Endothelial cell of umbilical vein (primary cell): ENCODE measurements at regions not wholly inside any gene's neighbourhood (a gene's known extent, or its start where the extent isn't known, plus 50 kb on each side); places are given as distances from the start of the nearest gene placed in this dataset.

Experiments used
- BruUV-seq: library from RNA; stranded (reverse); fragments of 400-500 nt; replicated peaks from 2 replicates; lab custom pipeline; 2021; lab: Mats Ljungman, UMichigan
- CTCF ChIA-PET: fragments of 300-600, 350-600 bp; sonication (Branson Sonifier 250); formaldehyde crosslinking; loops from one replicate; lab custom pipeline; 2021; ENCODE audit warnings: antibody characterized with exemption, inconsistent platforms; lab: Charles Lee
- POLR2A ChIA-PET: fragments of 300-600, 350-600 bp; sonication (Branson Sonifier 250); formaldehyde crosslinking; loops from one replicate; lab custom pipeline; 2021; ENCODE audit warnings: antibody characterized with exemption, inconsistent platforms; lab: Charles Lee
- DNase-seq: peaks from one replicate; pipeline ENCODE4 v3.0.0-alpha.2; 2011; ENCODE audit warnings: low read depth, low spot score
- FAIRE-seq: peaks from 2 replicates; lab custom pipeline; 2011; peaks lifted over from hg19 to GRCh38; lab: Jason Lieb, UNC
- H2AFZ ChIP-seq: 2 replicates; pipeline ENCODE4 v1.6.0; 2012; ENCODE audit warnings: low read depth, low read length, control low read depth, inconsistent platforms
- H3K27ac ChIP-seq: 2 replicates; pipeline ENCODE4 v1.5.1; 2011; ENCODE audit warnings: low read depth, mild to moderate bottlenecking, control low read depth, low read length, moderate library complexity; ENCODE audit not compliant: insufficient read depth
- H3K27me3 ChIP-seq, 2 experiments: 2 replicates each; pipeline versions ENCODE4 v1.6.0 to v1.6.1; 2011; ENCODE audit warnings: low read length in 2 of 2, mixed read lengths in 1 of 2; ENCODE audit not compliant: control insufficient read depth in 2 of 2, insufficient read depth in 2 of 2
- H3K36me3 ChIP-seq, 2 experiments: 2 replicates in 1 of 2; 3 replicates in 1 of 2; pipeline ENCODE4 v1.5.1; 2011; ENCODE audit warnings: low read length in 2 of 2, mild to moderate bottlenecking in 1 of 2, moderate library complexity in 1 of 2; ENCODE audit not compliant: control insufficient read depth in 2 of 2, insufficient read depth in 2 of 2; ENCODE audit errors: extremely low read depth in 1 of 2
- H3K4me1 ChIP-seq: 3 replicates; pipeline ENCODE4 v1.5.1; 2011; ENCODE audit warnings: mild to moderate bottlenecking, low read length; ENCODE audit not compliant: control insufficient read depth, insufficient read depth; ENCODE audit errors: extremely low read depth
- H3K4me2 ChIP-seq: 2 replicates; pipeline ENCODE4 v1.6.1; 2011; ENCODE audit warnings: low read length, control low read depth, mixed read lengths; ENCODE audit not compliant: insufficient read depth
- H3K4me3 ChIP-seq, 3 experiments: fragments of 200-600 bp in 1 of 3; sonication (generic), shearing (Covaris generic) in 1 of 3; replicated peaks in 1 of 3; 2 replicates each; pipeline ENCODE4 v1.5.1; 2011 to 2016; ENCODE audit warnings: control low read depth in 3 of 3, low read length in 3 of 3, mild to moderate bottlenecking in 2 of 3, inconsistent platforms in 1 of 3, low read depth in 1 of 3, moderate library complexity in 1 of 3; ENCODE audit not compliant: insufficient read depth in 1 of 3
- H3K79me2 ChIP-seq: 2 replicates; pipeline ENCODE4 v1.6.0; 2012; ENCODE audit warnings: low read length, inconsistent platforms; ENCODE audit not compliant: control insufficient read depth, insufficient read depth
- H3K9ac ChIP-seq: replicated peaks from 2 replicates; pipeline ENCODE3; 2011; ENCODE audit warnings: low read length, control low read depth; ENCODE audit not compliant: insufficient read depth; ENCODE audit errors: extremely low read depth
- H3K9me1 ChIP-seq: replicated peaks from 3 replicates; pipeline ENCODE4 v1.6.0; 2011; ENCODE audit warnings: mild to moderate bottlenecking, low read length; ENCODE audit not compliant: control insufficient read depth, insufficient read depth; ENCODE audit errors: extremely low read depth
- H3K9me3 ChIP-seq: replicated peaks from 2 replicates; pipeline ENCODE4 v1.5.1; 2012; ENCODE audit warnings: low read length, inconsistent platforms; ENCODE audit not compliant: control insufficient read depth, insufficient read depth
- H4K20me1 ChIP-seq: replicated peaks from 2 replicates; pipeline ENCODE3; 2011; ENCODE audit warnings: mild to moderate bottlenecking, low read length; ENCODE audit not compliant: control insufficient read depth, insufficient read depth; ENCODE audit errors: extremely low read depth
- EZH2 ChIP-seq: IDR thresholded peaks from 2 replicates; pipeline ENCODE4 v1.6.1; 2012; ENCODE audit warnings: borderline replicate concordance, low read depth, mild to moderate bottlenecking, moderate library complexity, low read length, inconsistent platforms; ENCODE audit not compliant: severe bottlenecking
- FOS ChIP-seq: IDR thresholded peaks from 2 replicates; pipeline ENCODE4 v1.6.1; 2011; ENCODE audit warnings: mild to moderate bottlenecking, low read length, moderate library complexity, borderline replicate concordance; ENCODE audit not compliant: insufficient read depth
- GATA2 ChIP-seq: IDR thresholded peaks from 2 replicates; pipeline ENCODE4 v1.7.0; 2011; ENCODE audit warnings: low read depth, mild to moderate bottlenecking, moderate library complexity, mixed read lengths, low read length; ENCODE audit not compliant: insufficient read length, insufficient read depth
- JUN ChIP-seq: IDR thresholded peaks from 2 replicates; pipeline ENCODE4 v1.6.1; 2011; ENCODE audit warnings: borderline replicate concordance, low read depth; ENCODE audit not compliant: insufficient read length, insufficient read depth
- MAX ChIP-seq: IDR thresholded peaks from 2 replicates; pipeline ENCODE4 v1.6.1; 2011; ENCODE audit not compliant: insufficient read depth, insufficient read length
- MYC ChIP-seq: IDR thresholded peaks from one replicate; pipeline ENCODE4 v1.6.1; 2011; ENCODE audit warnings: mild to moderate bottlenecking, low read depth, low read length
- POLR2A ChIP-seq: IDR thresholded peaks from 2 replicates; pipeline ENCODE4 v1.6.1; 2012; ENCODE audit warnings: low read depth, mild to moderate bottlenecking, control low read depth, low read length
- POLR2AphosphoS5 ChIP-seq: IDR thresholded peaks from 2 replicates; pipeline ENCODE4 v1.6.1; 2012; ENCODE audit warnings: low read depth, mild to moderate bottlenecking, control low read depth, low read length, moderate library complexity; ENCODE audit not compliant: insufficient read depth
- dilution Hi-C: fragments of 300-500 bp; cut with MboI; formaldehyde crosslinking; loops from one replicate; pipeline ENCODE4 v1.15.0; 2019; ENCODE audit warnings: low sequenced_read_pairs; ENCODE audit not compliant: extremely low pct_ligation_motif_present
- intact Hi-C: fragments of 100-400 bp; cut with micrococcal nuclease; formaldehyde crosslinking; loops from one replicate; pipeline ENCODE4 v1.10.0; 2022
- TF ChIP-seq, protein P1 (sequence below), 2 donors: IDR thresholded peaks; 1 replicate in 1 of 2; 2 replicates in 1 of 2; pipeline ENCODE4 v1.5.1; 2011; ENCODE audit warnings: low read length in 2 of 2, mild to moderate bottlenecking in 2 of 2, moderate library complexity in 2 of 2, control low read depth in 1 of 2, inconsistent platforms in 1 of 2, low read depth in 1 of 2; ENCODE audit not compliant: insufficient read depth in 1 of 2; ENCODE audit errors: extremely low read depth in 1 of 2

- no peaks in the 10 kb centered on the region for H3K79me2 ChIP-seq
- BruUV-seq = no TSS peak
- peaks cover 2% of the 10 kb centered on the region for H3K9me1 ChIP-seq
- no peak overlapping the region for H3K4me2 ChIP-seq
- DNase-seq = no peak
- ChIA-PET POLR2A (no interaction called here), CTCF (no interaction called here)
- dilution Hi-C loops (no loop called here), intact Hi-C loops (no loop called here)
- no peak for TF ChIP-seq POLR2AphosphoS5
- no peak for TF ChIP-seq MYC
- TF ChIP-seq, protein P1, sequence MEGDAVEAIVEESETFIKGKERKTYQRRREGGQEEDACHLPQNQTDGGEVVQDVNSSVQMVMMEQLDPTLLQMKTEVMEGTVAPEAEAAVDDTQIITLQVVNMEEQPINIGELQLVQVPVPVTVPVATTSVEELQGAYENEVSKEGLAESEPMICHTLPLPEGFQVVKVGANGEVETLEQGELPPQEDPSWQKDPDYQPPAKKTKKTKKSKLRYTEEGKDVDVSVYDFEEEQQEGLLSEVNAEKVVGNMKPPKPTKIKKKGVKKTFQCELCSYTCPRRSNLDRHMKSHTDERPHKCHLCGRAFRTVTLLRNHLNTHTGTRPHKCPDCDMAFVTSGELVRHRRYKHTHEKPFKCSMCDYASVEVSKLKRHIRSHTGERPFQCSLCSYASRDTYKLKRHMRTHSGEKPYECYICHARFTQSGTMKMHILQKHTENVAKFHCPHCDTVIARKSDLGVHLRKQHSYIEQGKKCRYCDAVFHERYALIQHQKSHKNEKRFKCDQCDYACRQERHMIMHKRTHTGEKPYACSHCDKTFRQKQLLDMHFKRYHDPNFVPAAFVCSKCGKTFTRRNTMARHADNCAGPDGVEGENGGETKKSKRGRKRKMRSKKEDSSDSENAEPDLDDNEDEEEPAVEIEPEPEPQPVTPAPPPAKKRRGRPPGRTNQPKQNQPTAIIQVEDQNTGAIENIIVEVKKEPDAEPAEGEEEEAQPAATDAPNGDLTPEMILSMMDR (IDR thresholded peaks at IDR 0.05; ENCODE audit: extremely low read depth in 1 of 2, insufficient read depth in 1 of 2, low read depth in 1 of 2, low read length in 2 of 2) = no peak
- TF ChIP-seq POLR2A = no peak
- TF ChIP-seq EZH2 = no peak
- no peak for TF ChIP-seq FOS
- TF ChIP-seq JUN = no peak
- TF ChIP-seq GATA2 = no peak
- no peak for TF ChIP-seq MAX
- no peaks in the 10 kb centered on the region for H3K36me3 ChIP-seq
- no peak overlapping the region for H3K27ac ChIP-seq
- H3K4me3 ChIP-seq = no peak overlapping the region
- no peaks in the 10 kb centered on the region for H4K20me1 ChIP-seq
- no peak overlapping the region for H3K9ac ChIP-seq
- no peaks in the 10 kb centered on the region for H3K9me3 ChIP-seq
- H2AFZ ChIP-seq = no peak overlapping the region
- FAIRE-seq = no peak
- H3K4me1 ChIP-seq = no peaks in the 10 kb centered on the region
- no peaks in the 10 kb centered on the region for H3K27me3 ChIP-seq
Measured at GRCh38 chr11:23058656-23059055, 198.4 kb upstream of the CCDC179 start.
